Astrocyte (in vitro differentiated cells and primary cell): ENCODE measurements at regions not wholly inside any gene's neighbourhood (a gene's known extent, or its start where the extent isn't known, plus 50 kb on each side); places are given as distances from the start of the nearest gene placed in this dataset.

Experiments
- CTCF ChIP-seq: IDR thresholded peaks from 2 replicates; pipeline ENCODE4 v1.5.1; 2011; ENCODE audit warnings: low read depth, mild to moderate bottlenecking, inconsistent platforms, low read length, moderate library complexity; ENCODE audit not compliant: insufficient read depth
- EZH2 ChIP-seq: IDR thresholded peaks from 2 replicates; pipeline ENCODE4 v1.6.1; 2012; ENCODE audit warnings: mild to moderate bottlenecking, low read length, inconsistent platforms; ENCODE audit not compliant: insufficient read depth

GRCh38 chr7:71021131-71021530 is 110.8 kb upstream of the GALNT17 start:
- TF ChIP-seq CTCF (no peak), EZH2 (no peak)
